Tibial artery (tissue), 4 donors: ENCODE measurements at regions not wholly inside any gene's neighbourhood (a gene's known extent, or its start where the extent isn't known, plus 50 kb on each side); places are given as distances from the start of the nearest gene placed in this dataset.
"Not testable (repeated sequence)": the region's sequence is repeated elsewhere in the genome, so short reads cannot be mapped to it uniquely, and the experiment has no call there.

Experiments used
- DNase-seq, 2 donors: peaks; one replicate each; pipeline ENCODE4 v3.0.0-alpha.2; 2019
- H3K27ac ChIP-seq, 2 donors: fragments of 200-600 bp; sonication (generic) in 1 of 2; 1 replicate in 1 of 2; 2 replicates in 1 of 2; pipeline ENCODE4 v1.5.1; 2018 to 2019; ENCODE audit warnings: mild to moderate bottlenecking in 1 of 2
- H3K27me3 ChIP-seq, 2 donors: fragments of 200-600 bp; sonication (generic) in 1 of 2; one replicate each; pipeline versions ENCODE4 v1.5.1 to v1.6.0; 2016 to 2019
- H3K36me3 ChIP-seq, 3 donors: fragments of 200-600 bp; sonication (generic) in 2 of 3; one replicate each; pipeline ENCODE4 v1.5.1; 2016 to 2019; ENCODE audit warnings: mild to moderate bottlenecking in 2 of 3
- H3K4me1 ChIP-seq, 4 donors: fragments of 200-600 bp; sonication (generic) in 2 of 4; 1 replicate in 3 of 4; 2 replicates in 1 of 4; pipeline ENCODE4 v1.5.1; 2016 to 2019
- H3K4me3 ChIP-seq, 2 donors: fragments of 200-600 bp; sonication (generic) in 1 of 2; 1 replicate in 1 of 2; 2 replicates in 1 of 2; pipeline ENCODE4 v1.5.1; 2018 to 2019; ENCODE audit warnings: mild to moderate bottlenecking in 2 of 2
- H3K9me3 ChIP-seq, 3 donors: fragments of 200-600 bp; sonication (generic) in 1 of 3; one replicate each; pipeline ENCODE4 v1.5.1; 2016 to 2019
- intact Hi-C: fragments of 100-400 bp; cut with DNase I; formaldehyde crosslinking; loops from one replicate; pipeline ENCODE4 v1.15.0; 2023; ENCODE audit warnings: low total_unique reads
- TF ChIP-seq, protein P1 (sequence below), 2 experiments: fragments of 200-600 bp in 1 of 2; fragments of 450-650 bp in 1 of 2; IDR thresholded peaks; one replicate each; pipeline ENCODE4 v1.5.1; 2017 to 2019; ENCODE audit warnings: antibody characterized with exemption in 2 of 2, mild to moderate bottlenecking in 1 of 2, moderate library complexity in 1 of 2

DNA sequence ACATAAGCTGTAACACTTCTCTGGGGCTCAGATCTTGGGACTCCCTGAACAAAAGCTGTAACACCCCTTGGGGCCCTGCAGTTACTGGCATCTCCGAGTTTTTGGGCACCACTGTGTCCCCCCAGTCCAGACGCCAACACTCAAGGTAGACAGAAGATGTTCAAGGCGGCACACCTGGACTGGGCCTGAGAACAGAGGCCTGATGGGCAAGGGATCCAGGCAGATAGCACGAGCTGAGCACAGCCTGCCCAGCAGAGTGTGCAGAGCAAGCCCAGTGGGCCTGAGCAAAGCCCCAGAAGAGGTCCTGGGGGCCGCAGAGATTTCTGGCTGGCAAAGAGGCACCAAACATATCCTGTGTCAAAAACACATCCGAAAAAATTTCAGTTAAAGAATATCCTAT lies 1163.3 kb upstream of the PRR20A start:
- no peak for DNase-seq
- Histone ChIP-seq H3K27ac (no peak overlapping the region), H3K4me3 (no peak overlapping the region), H3K9me3 (peaks cover 0 to 5% (median 0%) of the 10 kb centered on the region in 3 donors), H3K4me1 (no peaks in the 10 kb centered on the region), H3K27me3 (no peaks in the 10 kb centered on the region), H3K36me3 (no peaks in the 10 kb centered on the region)
- TF ChIP-seq, protein P1, sequence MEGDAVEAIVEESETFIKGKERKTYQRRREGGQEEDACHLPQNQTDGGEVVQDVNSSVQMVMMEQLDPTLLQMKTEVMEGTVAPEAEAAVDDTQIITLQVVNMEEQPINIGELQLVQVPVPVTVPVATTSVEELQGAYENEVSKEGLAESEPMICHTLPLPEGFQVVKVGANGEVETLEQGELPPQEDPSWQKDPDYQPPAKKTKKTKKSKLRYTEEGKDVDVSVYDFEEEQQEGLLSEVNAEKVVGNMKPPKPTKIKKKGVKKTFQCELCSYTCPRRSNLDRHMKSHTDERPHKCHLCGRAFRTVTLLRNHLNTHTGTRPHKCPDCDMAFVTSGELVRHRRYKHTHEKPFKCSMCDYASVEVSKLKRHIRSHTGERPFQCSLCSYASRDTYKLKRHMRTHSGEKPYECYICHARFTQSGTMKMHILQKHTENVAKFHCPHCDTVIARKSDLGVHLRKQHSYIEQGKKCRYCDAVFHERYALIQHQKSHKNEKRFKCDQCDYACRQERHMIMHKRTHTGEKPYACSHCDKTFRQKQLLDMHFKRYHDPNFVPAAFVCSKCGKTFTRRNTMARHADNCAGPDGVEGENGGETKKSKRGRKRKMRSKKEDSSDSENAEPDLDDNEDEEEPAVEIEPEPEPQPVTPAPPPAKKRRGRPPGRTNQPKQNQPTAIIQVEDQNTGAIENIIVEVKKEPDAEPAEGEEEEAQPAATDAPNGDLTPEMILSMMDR (IDR thresholded peaks at IDR 0.05), result no peak
- intact Hi-C loops, result no loop called here

DNA sequence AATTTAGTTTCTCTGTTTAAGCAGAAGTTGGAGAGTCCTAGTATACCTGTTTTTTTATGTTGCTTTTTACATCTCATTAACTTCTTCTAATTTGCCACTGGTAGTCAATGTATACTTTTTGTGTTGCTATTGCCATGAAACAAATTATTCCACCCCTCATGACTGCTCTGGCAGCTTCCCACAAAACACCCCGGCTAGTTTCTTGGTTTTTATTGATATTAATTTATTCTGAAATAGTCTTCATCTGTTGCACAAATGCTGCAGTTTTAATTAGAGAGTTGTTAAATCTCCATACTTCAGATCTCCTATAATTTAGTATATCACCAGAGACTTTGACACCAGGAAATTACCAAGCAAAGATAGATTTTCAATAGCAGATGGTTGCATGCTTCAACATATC lies 1159.3 kb upstream of the PRR20A start:
- TF ChIP-seq, protein P1 (IDR thresholded peaks at IDR 0.05), result no peak
- Histone ChIP-seq H3K4me3 (no peak overlapping the region), H3K27ac (no peak overlapping the region), H3K9me3 (peaks cover 0 to 5% (median 0%) of the 10 kb centered on the region in 3 donors), H3K27me3 (no peaks in the 10 kb centered on the region), H3K4me1 (no peaks in the 10 kb centered on the region), H3K36me3 (no peaks in the 10 kb centered on the region)
- no peak for DNase-seq
- intact Hi-C loops, result no loop called here

DNA sequence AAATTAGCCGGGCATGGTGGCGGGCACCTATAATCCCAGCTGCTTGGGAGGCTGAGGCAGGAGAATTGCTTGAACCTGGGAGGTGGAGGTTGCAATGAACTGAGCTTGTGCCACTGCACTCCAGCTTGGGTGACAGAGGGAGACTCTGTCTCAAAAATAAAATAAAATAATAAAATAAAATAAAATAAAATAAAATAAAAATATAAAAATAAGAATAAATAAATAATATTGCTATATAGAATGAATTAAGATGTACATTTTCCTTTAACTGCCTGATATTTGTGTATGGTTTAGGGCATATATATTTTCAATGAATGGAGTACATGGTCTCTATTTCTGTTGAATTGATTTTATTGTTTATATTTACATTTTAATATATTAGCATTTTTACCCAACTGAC lies 1156.7 kb upstream of the PRR20A start:
- H3K4me1 ChIP-seq, H3K27ac ChIP-seq, H3K27me3 ChIP-seq, H3K9me3 ChIP-seq, H3K36me3 ChIP-seq, DNase-seq, H3K4me3 ChIP-seq, intact Hi-C loops: not testable (repeated sequence)

DNA sequence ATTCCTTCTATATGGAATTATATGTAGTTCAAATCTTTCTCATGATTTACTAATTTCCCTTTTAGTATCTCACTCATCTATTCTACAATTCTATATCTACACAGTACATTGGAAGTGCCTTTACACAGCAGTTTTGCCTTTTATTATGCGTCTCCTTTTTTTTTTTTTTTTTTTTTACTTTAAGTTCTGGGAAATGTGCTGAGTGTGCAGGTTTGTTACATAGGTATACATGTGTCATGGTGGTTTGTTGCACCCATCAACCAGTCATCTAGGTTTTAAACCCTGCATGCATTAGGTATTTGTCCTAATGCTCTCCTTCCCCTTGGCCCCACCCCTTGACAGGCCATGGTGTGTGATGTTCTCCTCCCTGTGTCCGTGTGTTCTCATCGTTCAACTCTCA lies 1150.1 kb upstream of the PRR20A start:
- no peaks in the 10 kb centered on the region for H3K9me3 ChIP-seq

DNA sequence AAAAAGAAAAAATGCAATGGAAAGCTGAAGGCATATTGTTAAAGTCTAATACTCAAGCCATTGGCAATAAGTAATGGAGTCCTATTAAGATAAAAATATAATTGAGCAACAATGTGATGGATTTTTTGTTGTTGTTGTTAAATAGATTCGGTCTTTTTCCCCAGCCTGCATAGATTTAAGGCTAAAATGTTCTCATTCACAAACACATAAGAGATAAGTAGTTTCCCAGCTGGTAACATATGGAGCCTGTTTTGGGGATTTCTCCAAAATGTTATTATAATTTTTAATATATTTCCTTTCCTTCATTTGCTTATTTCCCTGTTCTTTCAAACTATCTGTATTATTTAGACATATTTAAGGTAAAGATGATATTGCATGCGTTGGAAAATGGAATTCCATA lies 1149.1 kb upstream of the PRR20A start:
- TF ChIP-seq, protein P1 (IDR thresholded peaks at IDR 0.05), result no peak
- H3K27me3 ChIP-seq, result no peaks in the 10 kb centered on the region
- H3K36me3 ChIP-seq, result no peaks in the 10 kb centered on the region
- no peak overlapping the region for H3K4me3 ChIP-seq
- H3K9me3 ChIP-seq, result no peaks in the 10 kb centered on the region
- no peak overlapping the region for H3K27ac ChIP-seq
- H3K4me1 ChIP-seq, result no peaks in the 10 kb centered on the region
- intact Hi-C loops, result no loop called here
- no peak for DNase-seq

More for the DNA sequence above, 1150.1 kb upstream of the PRR20A start:
- no peak overlapping the region for H3K27ac ChIP-seq
- no peaks in the 10 kb centered on the region for H3K36me3 ChIP-seq
- no peak for DNase-seq
- H3K4me1 ChIP-seq, result no peaks in the 10 kb centered on the region
- no peak overlapping the region for H3K4me3 ChIP-seq
- no peaks in the 10 kb centered on the region for H3K27me3 ChIP-seq
- intact Hi-C loops, result no loop called here
- TF ChIP-seq, protein P1 (IDR thresholded peaks at IDR 0.05), result no peak

DNA sequence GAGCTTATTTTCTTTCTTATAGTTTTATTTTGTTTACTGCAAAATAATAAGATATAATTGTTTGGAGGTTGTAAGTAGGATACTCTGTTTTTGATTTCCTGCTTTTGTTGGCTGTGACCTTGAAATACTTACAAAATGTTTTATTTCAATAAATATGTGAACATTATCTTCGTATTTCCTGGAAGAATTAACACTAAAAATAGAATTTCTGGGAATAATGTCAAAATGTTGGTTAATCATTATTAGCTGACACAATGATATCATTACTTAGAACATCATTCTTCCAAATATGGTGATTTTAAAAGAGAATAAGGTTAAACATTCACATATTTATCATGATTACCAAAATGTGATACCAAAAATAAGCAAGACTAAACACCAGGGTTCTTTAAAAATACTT lies 1148.6 kb upstream of the PRR20A start:
- intact Hi-C loops, result no loop called here
- H3K27me3 ChIP-seq, result no peaks in the 10 kb centered on the region
- no peaks in the 10 kb centered on the region for H3K4me1 ChIP-seq
- H3K9me3 ChIP-seq, result no peaks in the 10 kb centered on the region
- H3K27ac ChIP-seq, result no peak overlapping the region
- TF ChIP-seq, protein P1 (IDR thresholded peaks at IDR 0.05), result no peak
- H3K36me3 ChIP-seq, result no peaks in the 10 kb centered on the region
- H3K4me3 ChIP-seq, result no peak overlapping the region
- DNase-seq, result no peak
